ENCODE measurements at regions not wholly inside any gene's neighbourhood (a gene's known extent, or its start where the extent isn't known, plus 50 kb on each side); places are given as distances from the start of the nearest gene placed in this dataset.

GRCh38 chr13:62932256-62932883 is 1516.7 kb upstream of the PCDH20 start:
- Histone ChIP-seq H3K4me3 (ENCODE audit: low read depth in 1 of 3, low read length in 3 of 3) (no peak overlapping the region), H3K9ac (ENCODE audit: low read depth in 1 of 2, low read length in 2 of 2) (no peak overlapping the region), H3K27ac (ENCODE audit: low read depth in 1 of 2, low read length in 2 of 2) (no peak overlapping the region), H3K9me3 (ENCODE audit: control insufficient read depth in 4 of 4, low read length in 3 of 4) (no peaks in the 10 kb centered on the region), H3K36me3 (ENCODE audit: control insufficient read depth in 4 of 4, insufficient read depth in 3 of 4, low read depth in 1 of 4, low read length in 3 of 4) (no peaks in the 10 kb centered on the region), H3K27me3 (ENCODE audit: control insufficient read depth in 4 of 4, insufficient read depth in 4 of 4, low read length in 3 of 4) (no peaks in the 10 kb centered on the region), H3K4me1 (ENCODE audit: control insufficient read depth in 4 of 4, insufficient read depth in 4 of 4, low read length in 3 of 4) (no peaks in the 10 kb centered on the region)
- DNase-seq (ENCODE audit: low spot score), result no peak
- TF ChIP-seq GABPA (IDR thresholded peaks at IDR 0.05 in 1 of 2, conservative IDR thresholded peaks at IDR 0.05 in 1 of 2) (no peak), RAD21 (IDR thresholded peaks at IDR 0.05) (no peak), TAF1 (conservative IDR thresholded peaks at IDR 0.05) (no peak), MAX (IDR thresholded peaks at IDR 0.05) (no peak), YY1 (IDR thresholded peaks at IDR 0.05) (no peak), RXRA (IDR thresholded peaks at IDR 0.05) (no peak), EGR1 (IDR thresholded peaks at IDR 0.05; ENCODE audit: low read depth in 2 of 2) (no peak), HNF4G (IDR thresholded peaks at IDR 0.05) (no peak), CTCF (IDR thresholded peaks at IDR 0.05; ENCODE audit: low read depth, low read length, missing input control) (no peak), FOXA1 (IDR thresholded peaks at IDR 0.05) (no peak), SP1 (IDR thresholded peaks at IDR 0.05) (no peak)
- TF ChIP-seq, protein P1, sequence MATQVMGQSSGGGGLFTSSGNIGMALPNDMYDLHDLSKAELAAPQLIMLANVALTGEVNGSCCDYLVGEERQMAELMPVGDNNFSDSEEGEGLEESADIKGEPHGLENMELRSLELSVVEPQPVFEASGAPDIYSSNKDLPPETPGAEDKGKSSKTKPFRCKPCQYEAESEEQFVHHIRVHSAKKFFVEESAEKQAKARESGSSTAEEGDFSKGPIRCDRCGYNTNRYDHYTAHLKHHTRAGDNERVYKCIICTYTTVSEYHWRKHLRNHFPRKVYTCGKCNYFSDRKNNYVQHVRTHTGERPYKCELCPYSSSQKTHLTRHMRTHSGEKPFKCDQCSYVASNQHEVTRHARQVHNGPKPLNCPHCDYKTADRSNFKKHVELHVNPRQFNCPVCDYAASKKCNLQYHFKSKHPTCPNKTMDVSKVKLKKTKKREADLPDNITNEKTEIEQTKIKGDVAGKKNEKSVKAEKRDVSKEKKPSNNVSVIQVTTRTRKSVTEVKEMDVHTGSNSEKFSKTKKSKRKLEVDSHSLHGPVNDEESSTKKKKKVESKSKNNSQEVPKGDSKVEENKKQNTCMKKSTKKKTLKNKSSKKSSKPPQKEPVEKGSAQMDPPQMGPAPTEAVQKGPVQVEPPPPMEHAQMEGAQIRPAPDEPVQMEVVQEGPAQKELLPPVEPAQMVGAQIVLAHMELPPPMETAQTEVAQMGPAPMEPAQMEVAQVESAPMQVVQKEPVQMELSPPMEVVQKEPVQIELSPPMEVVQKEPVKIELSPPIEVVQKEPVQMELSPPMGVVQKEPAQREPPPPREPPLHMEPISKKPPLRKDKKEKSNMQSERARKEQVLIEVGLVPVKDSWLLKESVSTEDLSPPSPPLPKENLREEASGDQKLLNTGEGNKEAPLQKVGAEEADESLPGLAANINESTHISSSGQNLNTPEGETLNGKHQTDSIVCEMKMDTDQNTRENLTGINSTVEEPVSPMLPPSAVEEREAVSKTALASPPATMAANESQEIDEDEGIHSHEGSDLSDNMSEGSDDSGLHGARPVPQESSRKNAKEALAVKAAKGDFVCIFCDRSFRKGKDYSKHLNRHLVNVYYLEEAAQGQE (IDR thresholded peaks at IDR 0.05), result no peak
- TF ChIP-seq, protein P2, sequence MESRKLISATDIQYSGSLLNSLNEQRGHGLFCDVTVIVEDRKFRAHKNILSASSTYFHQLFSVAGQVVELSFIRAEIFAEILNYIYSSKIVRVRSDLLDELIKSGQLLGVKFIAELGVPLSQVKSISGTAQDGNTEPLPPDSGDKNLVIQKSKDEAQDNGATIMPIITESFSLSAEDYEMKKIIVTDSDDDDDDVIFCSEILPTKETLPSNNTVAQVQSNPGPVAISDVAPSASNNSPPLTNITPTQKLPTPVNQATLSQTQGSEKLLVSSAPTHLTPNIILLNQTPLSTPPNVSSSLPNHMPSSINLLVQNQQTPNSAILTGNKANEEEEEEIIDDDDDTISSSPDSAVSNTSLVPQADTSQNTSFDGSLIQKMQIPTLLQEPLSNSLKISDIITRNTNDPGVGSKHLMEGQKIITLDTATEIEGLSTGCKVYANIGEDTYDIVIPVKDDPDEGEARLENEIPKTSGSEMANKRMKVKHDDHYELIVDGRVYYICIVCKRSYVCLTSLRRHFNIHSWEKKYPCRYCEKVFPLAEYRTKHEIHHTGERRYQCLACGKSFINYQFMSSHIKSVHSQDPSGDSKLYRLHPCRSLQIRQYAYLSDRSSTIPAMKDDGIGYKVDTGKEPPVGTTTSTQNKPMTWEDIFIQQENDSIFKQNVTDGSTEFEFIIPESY (IDR thresholded peaks at IDR 0.05), result no peak
- TF ChIP-seq, protein P3, sequence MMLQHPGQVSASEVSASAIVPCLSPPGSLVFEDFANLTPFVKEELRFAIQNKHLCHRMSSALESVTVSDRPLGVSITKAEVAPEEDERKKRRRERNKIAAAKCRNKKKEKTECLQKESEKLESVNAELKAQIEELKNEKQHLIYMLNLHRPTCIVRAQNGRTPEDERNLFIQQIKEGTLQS (IDR thresholded peaks at IDR 0.05), result no peak
- WGBS, result 54% methylated on average over 2 of the region's 2 CpGs

DNA sequence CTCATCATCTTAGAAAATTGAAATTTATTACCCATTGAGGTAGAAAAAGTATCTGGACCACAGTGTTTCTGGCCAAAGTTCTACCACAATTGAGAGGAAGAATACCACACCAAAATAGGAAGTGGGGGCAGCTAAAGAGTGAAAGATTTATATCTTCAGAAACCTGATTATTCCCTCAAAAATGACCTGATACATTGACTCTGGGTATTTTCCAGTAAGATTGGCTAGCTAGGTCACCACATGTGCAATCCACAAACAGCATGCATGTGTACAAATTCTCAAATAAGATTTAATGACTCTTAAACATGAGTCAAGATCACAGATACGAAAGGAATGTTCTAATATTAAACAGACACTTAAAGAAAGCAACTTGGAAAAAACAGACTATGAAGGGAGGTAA is 1516.2 kb upstream of the PCDH20 start:
- no peaks in the 10 kb centered on the region for H3K4me1 ChIP-seq (ENCODE audit: control insufficient read depth in 4 of 4, insufficient read depth in 4 of 4, low read length in 3 of 4)
- WGBS, result 42% methylated on average over 1 of the region's 1 CpG
- TF ChIP-seq, protein P3 (IDR thresholded peaks at IDR 0.05), result no peak
- TF ChIP-seq EGR1 (IDR thresholded peaks at IDR 0.05; ENCODE audit: low read depth in 2 of 2), result no peak
- TF ChIP-seq, protein P1 (IDR thresholded peaks at IDR 0.05), result no peak
- no peaks in the 10 kb centered on the region for H3K9me3 ChIP-seq (ENCODE audit: control insufficient read depth in 4 of 4, low read length in 3 of 4)
- no peaks in the 10 kb centered on the region for H3K36me3 ChIP-seq (ENCODE audit: control insufficient read depth in 4 of 4, insufficient read depth in 3 of 4, low read depth in 1 of 4, low read length in 3 of 4)
- H3K27me3 ChIP-seq (ENCODE audit: control insufficient read depth in 4 of 4, insufficient read depth in 4 of 4, low read length in 3 of 4), result no peaks in the 10 kb centered on the region
- no peak overlapping the region for H3K27ac ChIP-seq (ENCODE audit: low read depth in 1 of 2, low read length in 2 of 2)
- H3K4me3 ChIP-seq (ENCODE audit: low read depth in 1 of 3, low read length in 3 of 3), result no peak overlapping the region
- H3K9ac ChIP-seq (ENCODE audit: low read depth in 1 of 2, low read length in 2 of 2), result no peak overlapping the region
- no peak for DNase-seq (ENCODE audit: low spot score)

Data from liver (tissue), 8 donors.